GM12878 (cell line): ENCODE measurements at regions not wholly inside any gene's neighbourhood (a gene's known extent, or its start where the extent isn't known, plus 50 kb on each side); places are given as distances from the start of the nearest gene placed in this dataset.

Experiments
- CBFB ChIP-seq: IDR thresholded peaks from 2 replicates; pipeline ENCODE4 v1.6.1; 2016; ENCODE audit warnings: antibody characterized with exemption, low read depth
- CHD1 ChIP-seq: IDR thresholded peaks from 2 replicates; pipeline ENCODE4 v1.6.1; 2012; ENCODE audit warnings: low read depth, low read length, improper control_type of control experiment
- CHD2 ChIP-seq: IDR thresholded peaks from 2 replicates; pipeline ENCODE4 v1.6.1; 2011; ENCODE audit warnings: low read depth, low read length, improper control_type of control experiment, borderline replicate concordance
- CREM ChIP-seq: IDR thresholded peaks from 2 replicates; pipeline ENCODE4 v1.6.1; 2014; ENCODE audit warnings: antibody characterized with exemption, low read depth
- DPF2 ChIP-seq: fragments of 450-650 bp; IDR thresholded peaks from 2 replicates; pipeline ENCODE4 v1.6.1; 2017; ENCODE audit warnings: mild to moderate bottlenecking
- GABPA ChIP-seq: IDR thresholded peaks from 2 replicates; pipeline ENCODE4 v1.6.1; 2014; ENCODE audit warnings: antibody characterized with exemption, low read depth, mild to moderate bottlenecking, inconsistent platforms
- GATAD2B ChIP-seq: fragments of 450-650 bp; conservative IDR thresholded peaks from 2 replicates; pipeline ENCODE4 v1.6.1; 2017; ENCODE audit warnings: low read depth, mild to moderate bottlenecking, moderate library complexity
- HCFC1 ChIP-seq: fragments of 150-350 bp; IDR thresholded peaks from 2 replicates; pipeline ENCODE4 v1.6.1; 2014; ENCODE audit warnings: low read length
- HDGF ChIP-seq: fragments of 450-650 bp; IDR thresholded peaks from 2 replicates; pipeline ENCODE4 v1.6.1; 2016; ENCODE audit warnings: antibody characterized with exemption
- IRF4 ChIP-seq: IDR thresholded peaks from 2 replicates; pipeline ENCODE4 v1.6.1; 2011; ENCODE audit warnings: low read depth, low read length
- JUND ChIP-seq: IDR thresholded peaks from 2 replicates; pipeline ENCODE4 v1.6.1; 2012; ENCODE audit warnings: low read depth, mild to moderate bottlenecking, low read length, improper control_type of control experiment, moderate library complexity
- LARP7 ChIP-seq: fragments of 450-650 bp; IDR thresholded peaks from 2 replicates; pipeline ENCODE4 v1.6.1; 2017; ENCODE audit warnings: mild to moderate bottlenecking
- MEF2B ChIP-seq: fragments of 450-650 bp; IDR thresholded peaks from 2 replicates; pipeline ENCODE4 v1.6.1; 2018; ENCODE audit warnings: mild to moderate bottlenecking, moderate library complexity; ENCODE audit not compliant: partially characterized antibody, poor library complexity, severe bottlenecking
- MLLT1 ChIP-seq: fragments of 450-650 bp; IDR thresholded peaks from 2 replicates; pipeline ENCODE4 v1.6.1; 2016; ENCODE audit warnings: mild to moderate bottlenecking
- MTA2 ChIP-seq: fragments of 450-650 bp; IDR thresholded peaks from 2 replicates; pipeline ENCODE4 v1.6.1; 2016; ENCODE audit warnings: low read depth, mild to moderate bottlenecking, moderate library complexity
- NBN ChIP-seq: fragments of 450-650 bp; IDR thresholded peaks from 2 replicates; pipeline ENCODE4 v1.6.1; 2016
- NFYB ChIP-seq: IDR thresholded peaks from 2 replicates; pipeline ENCODE4 v1.6.1; 2011; ENCODE audit warnings: low read depth, mild to moderate bottlenecking, low read length, improper control_type of control experiment, moderate library complexity; ENCODE audit not compliant: insufficient read depth
- POLR2AphosphoS2 ChIP-seq: IDR thresholded peaks from 2 replicates; pipeline ENCODE4 v1.6.1; 2011; ENCODE audit warnings: low read depth, mild to moderate bottlenecking, low read length, improper control_type of control experiment, moderate library complexity
- POLR2AphosphoS5 ChIP-seq: IDR thresholded peaks from 2 replicates; pipeline ENCODE4 v1.6.1; 2011; ENCODE audit warnings: mild to moderate bottlenecking, low read length, inconsistent platforms
- POU2F2 ChIP-seq: IDR thresholded peaks from 3 replicates; pipeline ENCODE4 v1.6.1; 2011; ENCODE audit warnings: low read depth, mild to moderate bottlenecking, low read length, borderline replicate concordance
- RELA ChIP-seq: fragments of 450-650 bp; IDR thresholded peaks from 2 replicates; pipeline ENCODE4 v1.8.0; 2014; ENCODE audit warnings: borderline replicate concordance; ENCODE audit not compliant: partially characterized antibody
- RUNX3 ChIP-seq: IDR thresholded peaks from 2 replicates; pipeline ENCODE4 v1.6.1; 2012; ENCODE audit warnings: low read length, inconsistent platforms
- SIN3A ChIP-seq: IDR thresholded peaks from 2 replicates; pipeline ENCODE4 v1.6.1; 2012; ENCODE audit warnings: low read depth, low read length, improper control_type of control experiment
- SIX5 ChIP-seq: IDR thresholded peaks from 2 replicates; pipeline ENCODE4 v1.6.1; 2011; ENCODE audit warnings: mild to moderate bottlenecking, low read depth, low read length, moderate library complexity; ENCODE audit not compliant: severe bottlenecking
- SMAD1 ChIP-seq: fragments of 450-650 bp; IDR thresholded peaks from 2 replicates; pipeline ENCODE4 v1.6.1; 2018; ENCODE audit warnings: mild to moderate bottlenecking, low read depth; ENCODE audit not compliant: partially characterized antibody
- SPI1 ChIP-seq: IDR thresholded peaks from 2 replicates; pipeline ENCODE4 v1.6.1; 2011; ENCODE audit warnings: low read depth, mild to moderate bottlenecking, low read length, moderate library complexity, borderline replicate concordance; ENCODE audit not compliant: insufficient read depth
- SREBF1 ChIP-seq: IDR thresholded peaks from 2 replicates; pipeline ENCODE4 v1.6.1; 2012; ENCODE audit warnings: mild to moderate bottlenecking, low read length
- STAT1 ChIP-seq: fragments of 450-650 bp; conservative IDR thresholded peaks from 2 replicates; pipeline ENCODE4 v1.6.1; 2014; ENCODE audit warnings: antibody characterized with exemption, mild to moderate bottlenecking
- STAT3 ChIP-seq: IDR thresholded peaks from 2 replicates; pipeline ENCODE4 v1.6.1; 2011; ENCODE audit warnings: low read depth, low read length, improper control_type of control experiment
- TAF1 ChIP-seq: IDR thresholded peaks from 2 replicates; pipeline ENCODE4 v1.6.1; 2011; ENCODE audit warnings: mild to moderate bottlenecking, low read depth, low read length, borderline replicate concordance
- TARDBP ChIP-seq: IDR thresholded peaks from 2 replicates; pipeline ENCODE4 v1.6.1; 2016; ENCODE audit warnings: borderline replicate concordance
- TCF3 ChIP-seq: IDR thresholded peaks from 2 replicates; pipeline ENCODE4 v1.6.1; 2012; ENCODE audit warnings: low read depth, mild to moderate bottlenecking, low read length, borderline replicate concordance; ENCODE audit not compliant: insufficient read depth
- YBX1 ChIP-seq: fragments of 450-650 bp; IDR thresholded peaks from 2 replicates; pipeline ENCODE4 v1.6.1; 2016; ENCODE audit warnings: antibody characterized with exemption
- ZNF207 ChIP-seq: fragments of 450-650 bp; IDR thresholded peaks from 2 replicates; pipeline ENCODE4 v1.6.1; 2014; ENCODE audit warnings: antibody characterized with exemption, mild to moderate bottlenecking, borderline replicate concordance

DNA sequence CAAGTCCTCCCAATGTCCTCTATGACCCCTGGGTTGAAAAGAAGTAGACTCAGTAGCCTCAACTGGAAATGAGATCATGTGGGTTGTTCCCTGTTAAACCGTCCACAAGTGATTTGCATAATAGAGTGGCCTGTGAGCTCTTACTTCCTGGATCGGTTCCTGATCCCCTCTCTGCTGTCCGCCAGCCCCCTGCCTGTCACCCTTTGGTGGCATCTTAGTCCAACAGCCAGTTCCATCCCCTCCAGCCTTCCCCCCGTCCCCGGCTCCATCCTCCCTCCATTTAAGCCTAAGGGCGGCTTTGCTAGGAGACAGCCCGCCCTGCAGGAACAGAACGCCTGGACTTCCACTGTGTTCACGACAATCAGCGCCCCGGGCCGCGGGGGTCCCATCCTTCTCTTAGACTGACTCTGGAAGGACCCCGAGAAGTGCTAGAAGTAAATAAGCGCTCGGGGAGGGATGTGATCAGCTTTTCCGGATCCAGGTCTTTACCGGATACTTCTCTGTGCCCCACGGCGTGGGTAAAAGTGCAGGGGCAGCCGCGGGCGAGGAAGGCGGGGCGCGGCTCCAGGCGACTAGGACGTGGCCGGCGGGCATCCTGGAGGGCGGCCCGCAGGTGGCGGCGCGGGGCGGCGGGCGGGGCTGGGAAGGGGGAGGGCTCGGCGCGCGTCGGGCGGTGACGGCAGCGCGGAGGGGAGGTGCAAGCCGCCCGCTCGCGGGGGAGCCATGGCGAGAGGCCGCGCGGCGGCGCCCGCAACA lies 51.2 kb upstream of the ULK4 start (continued):
- TF ChIP-seq STAT1: 0 out of 2 replicates have a peak, but pooled peaks have one; percentile 59
- TF ChIP-seq POLR2AphosphoS5: peak; percentile 81
- TF ChIP-seq IRF4: 0 out of 2 replicates have a peak, but pooled peaks have one; percentile 32
- TF ChIP-seq STAT3: no peak
- no peak for TF ChIP-seq CBFB
- peak; percentile 71 for TF ChIP-seq MTA2
- peak; percentile 36; the same call in 1 of the 2 replicates for TF ChIP-seq LARP7
- TF ChIP-seq CHD2: peak; percentile 24; the same call in 1 of the 2 replicates
- no peak for TF ChIP-seq JUND
- peak; percentile 99 for TF ChIP-seq POU2F2
- TF ChIP-seq SREBF1: no peak
- TF ChIP-seq GATAD2B: 0 out of 2 replicates have a peak, but pooled peaks have one; percentile 18
- TF ChIP-seq CREM: peak; percentile 40; the same call in 1 of the 2 replicates
- peak; percentile 82 for TF ChIP-seq HDGF
- TF ChIP-seq RUNX3: peak; percentile 60
- TF ChIP-seq NBN: peak; percentile 88
- 0 out of 2 replicates have a peak, but pooled peaks have one; percentile 8 for TF ChIP-seq ZNF207
- no peak for TF ChIP-seq TARDBP
- TF ChIP-seq SPI1: peak; percentile 40
- TF ChIP-seq TCF3: peak; percentile 19; the same call in 1 of the 2 replicates
- TF ChIP-seq SMAD1: peak; percentile 50
- peak; percentile 12; the same call in 1 of the 2 replicates for TF ChIP-seq GABPA
- TF ChIP-seq NFYB: 0 out of 2 replicates have a peak, but pooled peaks have one; percentile 3
- no peak for TF ChIP-seq RELA
- TF ChIP-seq YBX1: no peak
- 0 out of 2 replicates have a peak, but pooled peaks have one; percentile 79 for TF ChIP-seq CHD1
- TF ChIP-seq DPF2: peak; percentile 60; the same call in 1 of the 2 replicates
- peak; percentile 67 for TF ChIP-seq TAF1
- no peak for TF ChIP-seq HCFC1
- no peak for TF ChIP-seq SIN3A
- peak; percentile 31 for TF ChIP-seq MEF2B
- peak; percentile 81 for TF ChIP-seq MLLT1
- peak; percentile 59; the same call in 1 of the 2 replicates for TF ChIP-seq POLR2AphosphoS2
- TF ChIP-seq SIX5: no peak
